ENCODE measurements at regions not wholly inside any gene's neighbourhood (a gene's known extent, or its start where the extent isn't known, plus 50 kb on each side); places are given as distances from the start of the nearest gene placed in this dataset.

GRCh38 chr2:238719641-238720040 lies 128.2 kb upstream of the TWIST2 start:
- TF ChIP-seq CTCF (IDR thresholded peaks at IDR 0.05) = no peak
- no peak for TF ChIP-seq REST (IDR thresholded peaks at IDR 0.05; ENCODE audit: insufficient read depth in 1 of 2, low read depth in 2 of 2, low read length in 1 of 2)
- TF ChIP-seq SIN3A (IDR thresholded peaks at IDR 0.05; ENCODE audit: borderline replicate concordance, insufficient read depth, low read depth, low read length) = no peak
- no peak for TF ChIP-seq POLR2AphosphoS5 (IDR thresholded peaks at IDR 0.05; ENCODE audit: low read depth, low read length)
- no peak for TF ChIP-seq TCF7L2 (IDR thresholded peaks at IDR 0.05; ENCODE audit: low read depth, low read length)
